Activated CD4-positive, alpha-beta T cell treated with anti-CD3 and anti-CD28 coated beads, Interleukin-10, Interleukin-2, amounts not matched to agents 100 ng/mL and 50 ng/mL, durations not matched to agents 16 hours and 8 hours (primary cell): ENCODE measurements at regions not wholly inside any gene's neighbourhood (a gene's known extent, or its start where the extent isn't known, plus 50 kb on each side); places are given as distances from the start of the nearest gene placed in this dataset.
"Not testable (repeated sequence)": the region's sequence is repeated elsewhere in the genome, so short reads cannot be mapped to it uniquely, and the experiment has no call there.

Source experiments
- DNase-seq: peaks from one replicate; pipeline ENCODE4 v3.0.0-alpha.2; 2020

- no peak for DNase-seq
These were observed 1985.5 kb upstream of the CDH6 start for GRCh38 chr5:29208024-29208423.

DNA sequence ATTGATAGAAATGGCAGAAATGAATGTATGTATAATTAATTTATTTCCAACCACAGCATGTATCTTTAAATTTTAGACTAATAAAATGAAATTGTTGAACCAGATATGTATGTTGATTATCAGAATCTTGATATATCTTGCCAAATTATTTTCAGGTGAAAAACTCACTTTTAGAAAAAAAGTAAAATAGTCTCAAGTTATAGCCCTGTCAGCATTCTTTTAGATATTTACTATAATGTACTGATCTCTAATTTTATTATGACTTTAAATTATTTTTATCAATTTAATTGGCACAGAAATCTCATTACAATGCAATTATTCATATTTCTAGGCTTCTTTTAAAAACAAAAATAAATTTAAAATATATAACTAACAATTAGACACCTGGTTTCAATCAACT is 1990.4 kb upstream of the CDH6 start:
- no peak for DNase-seq

DNA sequence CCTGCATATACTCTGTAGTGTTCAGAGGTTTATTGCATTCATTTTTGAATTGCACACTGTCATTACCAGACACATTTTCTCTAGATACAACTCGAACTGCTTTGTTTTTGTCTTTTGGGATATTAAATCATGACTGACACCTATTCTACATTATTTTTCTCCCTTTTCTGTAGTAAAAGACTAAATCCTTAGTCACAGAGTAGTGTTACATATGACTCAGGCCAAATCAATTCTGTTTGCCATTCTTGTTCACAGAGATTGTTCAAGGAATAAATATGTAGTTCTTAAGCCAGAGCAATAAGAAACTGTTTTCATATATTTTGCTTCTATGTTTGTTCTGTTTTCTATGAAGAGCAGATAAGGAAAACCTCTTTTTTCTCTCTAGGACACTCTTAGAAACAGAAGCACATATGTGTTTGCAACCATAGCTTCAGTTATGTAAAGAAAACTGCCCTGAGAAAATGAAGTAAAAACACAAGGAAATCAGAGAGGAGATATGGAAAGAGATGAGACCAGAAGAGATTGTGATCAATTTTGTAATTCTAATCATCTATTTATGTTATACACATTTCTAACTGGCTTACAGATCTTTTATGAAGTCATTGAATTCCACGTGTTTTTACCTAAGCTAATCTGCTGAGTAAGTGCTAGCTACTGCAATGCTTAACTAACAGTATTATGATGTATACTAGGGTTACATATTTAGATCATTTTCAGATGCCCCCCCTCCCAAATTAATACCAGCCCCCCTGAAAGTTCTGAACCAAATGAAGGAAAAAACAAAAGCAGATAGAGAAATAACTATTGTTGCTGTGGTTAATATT is 1995.6 kb upstream of the CDH6 start:
- DNase-seq = no peak

DNA sequence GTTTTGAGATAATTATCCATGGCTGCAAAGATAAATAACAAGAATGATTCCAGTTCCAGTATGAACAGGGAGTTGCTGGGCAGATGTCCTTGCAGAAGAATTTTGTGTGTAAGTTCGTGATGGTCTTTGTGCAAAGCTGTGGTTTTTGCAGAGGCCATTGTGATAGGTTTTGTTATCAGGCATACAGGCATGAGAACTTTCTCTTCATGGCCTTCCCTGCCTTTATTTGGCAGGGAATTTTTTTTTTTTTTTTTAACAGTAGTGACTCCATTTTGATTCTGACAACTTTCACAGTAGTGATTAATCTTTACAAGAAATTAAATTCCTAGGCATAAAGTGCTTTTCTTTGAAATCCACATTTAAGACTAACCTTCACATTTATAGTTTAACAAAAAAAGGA is 1999.5 kb upstream of the CDH6 start:
- no peak for DNase-seq

GRCh38 chr5:29191269-29192048 is 2002.0 kb upstream of the CDH6 start:
- not testable (repeated sequence) for DNase-seq

- DNase-seq = not testable (repeated sequence)
These were observed 2003.1 kb upstream of the CDH6 start for GRCh38 chr5:29190398-29190797.

GRCh38 chr5:29186380-29186779 is 2007.1 kb upstream of the CDH6 start:
- DNase-seq = not testable (repeated sequence)

DNA sequence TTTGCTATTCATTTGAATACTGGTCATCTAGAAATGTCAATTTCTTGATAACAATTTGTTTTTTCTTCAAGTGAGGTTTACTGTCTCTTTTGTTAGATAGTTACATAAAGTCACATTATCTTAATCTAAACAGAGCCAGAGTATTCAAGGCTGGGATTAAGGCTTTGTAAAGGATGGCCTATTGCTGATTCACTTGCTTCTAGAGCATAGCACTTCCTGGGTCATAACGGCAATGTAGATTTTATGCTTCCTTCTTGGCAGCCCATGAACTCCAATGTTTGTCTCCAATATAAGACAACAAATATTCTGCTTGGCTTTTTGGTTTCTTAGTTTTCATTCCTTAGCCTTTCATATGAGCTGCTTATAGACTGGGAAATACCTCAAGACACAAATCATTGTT is 2007.9 kb upstream of the CDH6 start:
- no peak for DNase-seq

GRCh38 chr5:29175774-29176173 is 2017.7 kb upstream of the CDH6 start:
- no peak for DNase-seq

DNA sequence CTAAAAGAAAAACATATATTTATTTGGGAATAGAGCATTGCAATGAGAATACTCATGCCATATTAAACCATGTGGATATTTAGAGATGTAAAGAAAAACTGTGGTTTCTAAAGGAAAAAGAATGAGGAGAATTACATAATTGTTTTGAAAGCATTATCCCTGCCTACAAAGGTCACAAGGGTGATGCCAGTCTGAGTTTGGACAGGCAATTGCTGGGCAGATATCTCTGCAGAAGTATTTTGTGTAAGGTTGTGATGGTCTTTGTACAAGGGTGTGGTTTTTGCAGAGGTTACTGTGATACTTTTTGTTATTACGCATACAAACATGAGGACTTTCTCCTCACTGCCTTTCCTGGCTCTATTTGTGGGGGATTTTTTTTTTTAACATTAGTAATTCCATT is 2022.9 kb upstream of the CDH6 start:
- DNase-seq = no peak

DNA sequence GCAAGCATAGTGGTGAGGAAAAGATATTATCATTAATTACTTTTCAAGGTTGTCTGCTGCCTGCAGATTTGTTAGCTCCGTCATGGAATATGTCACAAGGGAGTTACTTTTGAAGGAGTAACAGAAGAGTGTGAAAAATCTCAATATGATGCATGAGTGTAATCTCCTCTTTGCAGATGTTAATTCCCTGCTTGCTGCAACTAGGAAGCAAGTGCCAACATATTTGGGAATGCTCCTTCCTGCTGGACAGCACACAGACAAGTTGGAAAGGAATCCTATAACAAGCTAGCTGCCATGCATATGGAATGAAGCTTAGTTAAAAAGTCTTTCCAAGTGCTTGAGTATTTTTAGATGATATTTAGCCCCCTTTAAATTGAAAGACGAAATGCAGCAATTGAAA is 2023.6 kb upstream of the CDH6 start:
- DNase-seq = no peak

- DNase-seq = no peak
These were observed 2031.2 kb upstream of the CDH6 start for GRCh38 chr5:29162297-29162696.

GRCh38 chr5:29161399-29162291 is 2031.8 kb upstream of the CDH6 start:
- DNase-seq = no peak

DNA sequence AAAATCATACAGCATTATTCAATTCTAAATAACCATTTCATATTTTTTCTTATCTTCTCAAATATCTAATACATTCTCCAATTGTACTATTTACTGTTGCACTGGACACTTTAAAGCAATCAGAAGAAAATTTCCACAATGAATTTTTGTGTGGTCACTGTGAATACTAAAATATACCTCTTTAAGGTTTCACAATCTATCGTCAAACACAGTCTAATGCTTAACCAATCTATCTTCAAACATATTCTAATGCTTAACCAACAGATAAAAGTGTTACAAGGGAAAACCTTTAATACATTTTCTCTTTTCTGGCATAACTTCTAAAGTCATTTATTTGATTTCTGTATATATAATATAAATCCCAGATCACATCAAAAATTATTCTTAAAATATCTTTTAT is 2035.5 kb upstream of the CDH6 start:
- no peak for DNase-seq

DNA sequence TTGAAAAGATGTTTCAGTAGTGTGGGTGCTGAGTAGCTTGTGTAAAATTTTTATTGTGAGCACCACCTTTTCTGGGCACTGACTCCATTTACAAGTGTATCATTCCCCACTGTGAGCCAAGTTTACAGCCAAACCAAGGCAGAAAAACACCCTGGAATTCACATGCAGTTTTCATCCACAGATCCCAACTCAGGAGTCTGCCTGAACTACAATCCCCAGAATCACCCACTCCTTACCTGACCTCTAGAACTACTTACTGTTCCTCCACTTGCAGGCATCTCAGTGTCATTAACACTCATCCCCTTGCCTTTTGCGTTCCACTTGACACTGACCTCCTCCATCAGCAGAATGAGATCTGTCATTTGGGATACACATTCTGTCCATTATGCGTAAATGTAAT is 2042.6 kb upstream of the CDH6 start:
- DNase-seq = no peak

DNA sequence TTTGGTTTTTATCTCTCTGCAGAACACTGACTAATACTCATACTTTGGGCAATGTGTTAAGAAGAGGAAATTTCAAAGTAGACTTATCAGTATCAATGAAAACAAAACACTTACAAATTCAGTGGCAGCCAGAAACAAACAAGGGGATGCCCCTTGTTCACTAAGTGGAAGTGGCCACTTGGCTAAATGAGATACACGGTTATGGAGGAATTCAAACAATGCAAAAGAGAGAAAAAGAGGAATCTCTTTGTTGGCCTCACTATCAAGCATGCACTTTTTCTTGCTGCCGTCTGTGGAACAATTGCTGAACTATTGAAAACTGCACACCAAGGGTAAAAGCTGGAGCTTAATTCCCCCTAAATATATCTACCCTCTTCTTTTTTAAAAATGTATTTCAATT is 2044.9 kb upstream of the CDH6 start:
- no peak for DNase-seq

DNA sequence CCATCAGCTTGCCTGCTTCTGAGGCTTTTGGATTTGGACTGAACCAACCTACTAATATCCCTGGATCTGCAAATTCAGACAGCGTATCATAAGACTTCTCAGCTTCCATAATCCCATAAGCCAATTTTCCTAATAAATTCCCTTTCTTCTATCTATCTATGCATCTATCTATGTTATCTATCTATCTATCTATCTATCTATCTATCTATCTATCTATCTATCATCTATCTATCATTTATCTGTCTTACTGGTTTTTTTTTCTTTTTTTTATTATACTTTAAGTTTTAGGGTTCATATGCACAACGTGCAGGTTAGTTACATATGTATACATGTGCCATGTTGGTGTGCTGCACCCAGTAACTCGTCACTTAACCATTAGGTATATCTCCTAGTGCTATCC is 2045.4 kb upstream of the CDH6 start:
- no peak for DNase-seq

DNA sequence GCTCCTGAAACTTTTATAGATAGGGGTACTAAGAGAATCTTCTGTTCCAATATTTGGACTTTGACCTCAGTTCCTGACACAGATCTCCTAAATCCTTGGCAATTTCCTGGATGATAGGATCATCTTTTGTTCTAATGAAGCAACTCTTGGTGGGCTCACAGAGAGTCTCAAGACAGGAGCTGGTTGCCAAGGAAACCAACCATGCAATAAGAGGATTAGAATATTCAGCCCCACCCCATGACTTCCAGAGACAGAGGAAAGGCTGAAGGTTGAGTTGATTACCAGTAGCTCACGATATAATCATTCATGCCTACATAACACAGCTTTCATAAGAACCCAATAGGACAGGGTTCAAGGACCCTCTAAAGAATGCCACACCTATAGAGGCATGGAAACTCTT is 2050.2 kb upstream of the CDH6 start:
- no peak for DNase-seq

- DNase-seq = no peak
These were observed 2059.1 kb upstream of the CDH6 start for GRCh38 chr5:29134418-29134817.

GRCh38 chr5:29131285-29131684 is 2062.2 kb upstream of the CDH6 start:
- DNase-seq = no peak

DNA sequence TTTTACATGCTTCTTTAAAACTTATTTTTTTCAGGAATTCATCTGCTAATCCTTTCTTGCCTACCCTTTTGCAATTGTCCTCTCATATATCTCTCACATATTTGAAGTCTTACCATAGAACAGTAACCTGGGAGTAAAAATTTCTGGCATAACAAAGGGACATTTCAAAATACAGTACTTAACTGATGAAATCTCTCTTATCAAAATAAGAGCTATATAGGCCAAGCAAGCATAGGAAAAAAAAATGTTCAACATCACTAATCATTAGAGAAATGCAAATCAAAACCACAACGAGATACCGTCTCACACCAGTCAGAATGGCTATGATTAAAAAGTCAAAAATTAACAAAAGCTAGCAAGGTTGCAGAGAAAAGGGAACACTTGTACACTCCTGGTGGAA is 2062.7 kb upstream of the CDH6 start:
- no peak for DNase-seq

DNA sequence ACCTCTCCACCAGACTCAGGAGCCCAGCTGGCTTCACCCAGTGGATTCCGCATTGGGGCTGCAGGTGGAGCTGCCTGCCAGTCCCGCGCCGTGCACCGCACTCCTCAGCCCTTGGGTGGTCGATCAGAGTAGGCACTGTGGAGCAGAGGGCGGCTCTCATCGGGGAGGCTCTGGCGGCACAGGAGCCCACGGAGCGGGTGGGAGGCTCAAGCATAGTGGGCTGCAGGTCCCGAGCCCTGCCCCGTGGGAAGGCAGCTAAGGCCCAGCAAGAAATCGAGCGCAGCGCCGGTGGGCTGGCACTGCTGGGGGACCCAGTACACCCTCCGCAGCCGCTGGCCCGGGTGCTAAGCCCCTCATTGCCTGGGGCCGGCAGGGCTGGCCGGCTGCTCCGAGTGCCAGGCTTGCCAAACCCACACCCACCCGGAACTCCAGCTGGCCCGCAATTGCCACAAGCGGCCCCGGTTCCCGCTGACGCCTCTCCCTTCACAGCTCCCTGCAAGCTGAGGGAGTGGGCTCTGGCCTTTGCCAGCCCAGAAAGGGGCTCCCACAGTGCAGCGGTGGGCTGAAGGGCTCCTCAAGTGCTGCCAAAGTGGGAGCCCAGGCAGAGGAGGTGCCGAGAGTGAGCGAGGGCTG is 2065.8 kb upstream of the CDH6 start:
- DNase-seq = not testable (repeated sequence)

GRCh38 chr5:29126462-29126861 is 2067.0 kb upstream of the CDH6 start:
- DNase-seq = not testable (repeated sequence)
